Peyer's patch (tissue), 4 donors: ENCODE measurements at regions not wholly inside any gene's neighbourhood (a gene's known extent, or its start where the extent isn't known, plus 50 kb on each side); places are given as distances from the start of the nearest gene placed in this dataset.

Experiments
- DNase-seq, 3 donors: peaks; one replicate each; pipeline ENCODE4 v3.0.0-alpha.2; 2017 to 2019
- H3K27ac ChIP-seq, 4 donors: fragments of 200-600 bp; sonication (generic); one replicate each; pipeline ENCODE4 v1.5.1; 2016 to 2019
- H3K27me3 ChIP-seq, 2 donors: fragments of 200-600 bp; sonication (generic); one replicate each; pipeline ENCODE4 v1.5.1; 2019
- H3K36me3 ChIP-seq, 3 donors: fragments of 200-600 bp; sonication (generic); one replicate each; pipeline ENCODE4 v1.5.1; 2016 to 2019
- H3K4me1 ChIP-seq, 4 donors: fragments of 200-600 bp; sonication (generic); one replicate each; pipeline ENCODE4 v1.5.1; 2016 to 2019
- H3K4me3 ChIP-seq, 4 donors: fragments of 200-600 bp; sonication (generic); 1 replicate in 3 of 4; 2 replicates in 1 of 4; pipeline ENCODE4 v1.5.1; 2016 to 2019; ENCODE audit warnings: mild to moderate bottlenecking in 1 of 4
- H3K9me3 ChIP-seq, 4 donors: fragments of 200-600 bp; sonication (generic); one replicate each; pipeline ENCODE4 v1.5.1; 2016 to 2019; ENCODE audit warnings: mild to moderate bottlenecking in 1 of 4
- CTCF ChIP-seq, 6 experiments: fragments of 450-650 bp in 4 of 6; fragments of 200-600 bp in 2 of 6; sonication (generic) in 1 of 6; IDR thresholded peaks; one replicate each; pipeline ENCODE4 v1.5.1; 2017 to 2019; ENCODE audit warnings: antibody characterized with exemption in 6 of 6, mild to moderate bottlenecking in 3 of 6, moderate library complexity in 1 of 6
- POLR2A ChIP-seq, 2 donors: fragments of 450-650 bp; IDR thresholded peaks; one replicate each; pipeline ENCODE4 v1.5.1; 2017; ENCODE audit warnings: antibody characterized with exemption in 2 of 2, mild to moderate bottlenecking in 2 of 2, moderate library complexity in 2 of 2

- Histone ChIP-seq H3K27me3 (no peaks in the 10 kb centered on the region), H3K9me3 (no peaks in the 10 kb centered on the region), H3K4me3 (no peak overlapping the region), H3K4me1 (no peaks in the 10 kb centered on the region), H3K27ac (no peak overlapping the region), H3K36me3 (no peaks in the 10 kb centered on the region)
- TF ChIP-seq POLR2A (IDR thresholded peaks at IDR 0.05) (no peak), CTCF (IDR thresholded peaks at IDR 0.05) (no peak)
- no peak for DNase-seq
Observed at GRCh38 chr14:99004112-99004511, 267.9 kb downstream of the BCL11B start.

- no peak for DNase-seq
- Histone ChIP-seq H3K27ac (no peak overlapping the region), H3K4me3 (no peak overlapping the region), H3K9me3 (no peaks in the 10 kb centered on the region), H3K4me1 (no peaks in the 10 kb centered on the region), H3K36me3 (no peaks in the 10 kb centered on the region), H3K27me3 (no peaks in the 10 kb centered on the region)
- TF ChIP-seq POLR2A (IDR thresholded peaks at IDR 0.05) (no peak), CTCF (IDR thresholded peaks at IDR 0.05) (no peak)
Observed at GRCh38 chr14:99006276-99006675, 265.7 kb downstream of the BCL11B start.

GRCh38 chr14:99007795-99008194 lies 264.2 kb downstream of the BCL11B start:
- H3K36me3 ChIP-seq = no peaks in the 10 kb centered on the region
- DNase-seq = no peak
- no peak for TF ChIP-seq POLR2A (IDR thresholded peaks at IDR 0.05)
- no peak for TF ChIP-seq CTCF (IDR thresholded peaks at IDR 0.05)
- no peak overlapping the region for H3K27ac ChIP-seq
- no peak overlapping the region for H3K4me3 ChIP-seq
- no peaks in the 10 kb centered on the region for H3K27me3 ChIP-seq
- H3K9me3 ChIP-seq = no peaks in the 10 kb centered on the region
- no peaks in the 10 kb centered on the region for H3K4me1 ChIP-seq

GRCh38 chr14:99009871-99010270 lies 262.1 kb downstream of the BCL11B start:
- Histone ChIP-seq H3K27ac (no peak overlapping the region), H3K4me1 (no peaks in the 10 kb centered on the region), H3K27me3 (no peaks in the 10 kb centered on the region), H3K4me3 (no peak overlapping the region), H3K9me3 (no peaks in the 10 kb centered on the region), H3K36me3 (no peaks in the 10 kb centered on the region)
- TF ChIP-seq CTCF (IDR thresholded peaks at IDR 0.05) (no peak), POLR2A (IDR thresholded peaks at IDR 0.05) (no peak)
- DNase-seq = no peak

- H3K36me3 ChIP-seq = no peaks in the 10 kb centered on the region
- H3K9me3 ChIP-seq = no peaks in the 10 kb centered on the region
- no peak overlapping the region for H3K27ac ChIP-seq
- no peak for TF ChIP-seq POLR2A (IDR thresholded peaks at IDR 0.05)
- no peak for TF ChIP-seq CTCF (IDR thresholded peaks at IDR 0.05)
- no peaks in the 10 kb centered on the region for H3K27me3 ChIP-seq
- no peaks in the 10 kb centered on the region for H3K4me1 ChIP-seq
- no peak for DNase-seq
- H3K4me3 ChIP-seq = no peak overlapping the region
Observed at GRCh38 chr14:99011385-99011784, 260.6 kb downstream of the BCL11B start.

- DNase-seq = no peak
- TF ChIP-seq POLR2A (IDR thresholded peaks at IDR 0.05) = no peak
- TF ChIP-seq CTCF (IDR thresholded peaks at IDR 0.05) = no peak
- no peaks in the 10 kb centered on the region for H3K27me3 ChIP-seq
- H3K27ac ChIP-seq = no peak overlapping the region
- H3K9me3 ChIP-seq = no peaks in the 10 kb centered on the region
- no peaks in the 10 kb centered on the region for H3K36me3 ChIP-seq
- no peaks in the 10 kb centered on the region for H3K4me1 ChIP-seq
- no peak overlapping the region for H3K4me3 ChIP-seq
Observed at GRCh38 chr14:99012703-99013102, 259.3 kb downstream of the BCL11B start.
